Kidney (tissue), 13 donors: ENCODE measurements at regions not wholly inside any gene's neighbourhood (a gene's known extent, or its start where the extent isn't known, plus 50 kb on each side); places are given as distances from the start of the nearest gene placed in this dataset.

Experiments used
- DNase-seq, 5 donors: peaks; one replicate each; pipeline ENCODE4 v3.0.0-alpha.2; 2013 to 2020
- FAIRE-seq: peaks from 2 replicates; lab custom pipeline; 2012; peaks lifted over from hg19 to GRCh38; lab: Jason Lieb, UNC
- H3K27ac ChIP-seq, 2 donors: one replicate each; pipeline ENCODE4 v1.7.0; 2013; ENCODE audit warnings: low read depth in 2 of 2, low read length in 2 of 2, inconsistent platforms in 1 of 2
- H3K27me3 ChIP-seq: one replicate; pipeline ENCODE4 v1.7.1; 2013; ENCODE audit warnings: low read length, inconsistent platforms; ENCODE audit not compliant: control insufficient read depth, insufficient read depth
- H3K36me3 ChIP-seq, 3 donors: one replicate each; pipeline versions ENCODE4 v1.7.0 to v1.7.1; 2013; ENCODE audit warnings: low read length in 3 of 3, control low read depth in 1 of 3, inconsistent platforms in 1 of 3; ENCODE audit not compliant: insufficient read depth in 3 of 3, control insufficient read depth in 2 of 3
- H3K4me1 ChIP-seq, 3 donors: one replicate each; pipeline versions ENCODE4 v1.7.0 to v1.7.1; 2013; ENCODE audit warnings: low read length in 3 of 3, inconsistent platforms in 1 of 3, low read depth in 1 of 3; ENCODE audit not compliant: control insufficient read depth in 2 of 3, insufficient read depth in 2 of 3
- H3K4me3 ChIP-seq, 3 donors: one replicate each; pipeline versions ENCODE4 v1.7.0 to v1.8.1; 2013; ENCODE audit warnings: low read length in 3 of 3, control low read depth in 1 of 3, inconsistent platforms in 1 of 3
- H3K9ac ChIP-seq, 3 donors: one replicate each; pipeline versions ENCODE4 v1.7.0 to v1.7.1; 2013; ENCODE audit warnings: low read length in 3 of 3, control low read depth in 1 of 3, inconsistent platforms in 1 of 3
- H3K9me3 ChIP-seq, 3 donors: one replicate each; pipeline versions ENCODE4 v1.7.0 to v1.7.1; 2013; ENCODE audit warnings: low read length in 3 of 3, control low read depth in 1 of 3, inconsistent platforms in 1 of 3; ENCODE audit not compliant: control insufficient read depth in 2 of 3, insufficient read depth in 1 of 3
- intact Hi-C: fragments of 100-400 bp; cut with DNase I; formaldehyde crosslinking; loops from one replicate; pipeline ENCODE4 v1.11.1; 2022
- TF ChIP-seq, protein P1 (sequence below): IDR thresholded peaks from 3 replicates; pipeline ENCODE4 v1.5.1; 2012; ENCODE audit warnings: mild to moderate bottlenecking, moderate library complexity, borderline replicate concordance; ENCODE audit not compliant: insufficient read depth; ENCODE audit errors: extremely low read depth
- donor health status: control.
- donor health status: control.
- donor health status: control.
- donor health status: control.
- donor health status: control.
- donor health status: DM: yes; HTN: yes; CAD: no.
- donor health status: Normal renal cell carcinoma (clear cell type).

DNA sequence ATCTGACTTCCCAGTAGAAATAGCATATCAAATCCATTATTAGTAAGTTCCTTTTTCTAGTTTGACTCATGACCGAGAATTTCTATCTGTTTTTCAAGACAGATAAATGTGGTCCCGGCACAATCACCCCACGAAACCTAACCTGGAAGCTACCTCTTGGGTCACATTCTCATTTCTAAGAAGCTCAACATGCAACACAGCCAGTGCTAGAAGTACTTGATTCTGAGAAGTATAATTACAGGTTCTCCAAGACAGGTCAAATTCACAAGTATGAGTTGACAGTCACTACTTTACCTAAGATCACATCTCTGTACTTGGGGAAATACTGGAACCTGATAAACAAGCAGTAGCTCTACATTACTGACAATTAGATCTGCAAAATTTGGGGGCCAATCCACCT, 54.0 kb upstream of the PLAC1 start:
- no peak overlapping the region for H3K27ac ChIP-seq
- no peaks in the 10 kb centered on the region for H3K36me3 ChIP-seq
- no peaks in the 10 kb centered on the region for H3K27me3 ChIP-seq
- no peaks in the 10 kb centered on the region for H3K4me1 ChIP-seq
- H3K9me3 ChIP-seq = no peaks in the 10 kb centered on the region
- TF ChIP-seq, protein P1, sequence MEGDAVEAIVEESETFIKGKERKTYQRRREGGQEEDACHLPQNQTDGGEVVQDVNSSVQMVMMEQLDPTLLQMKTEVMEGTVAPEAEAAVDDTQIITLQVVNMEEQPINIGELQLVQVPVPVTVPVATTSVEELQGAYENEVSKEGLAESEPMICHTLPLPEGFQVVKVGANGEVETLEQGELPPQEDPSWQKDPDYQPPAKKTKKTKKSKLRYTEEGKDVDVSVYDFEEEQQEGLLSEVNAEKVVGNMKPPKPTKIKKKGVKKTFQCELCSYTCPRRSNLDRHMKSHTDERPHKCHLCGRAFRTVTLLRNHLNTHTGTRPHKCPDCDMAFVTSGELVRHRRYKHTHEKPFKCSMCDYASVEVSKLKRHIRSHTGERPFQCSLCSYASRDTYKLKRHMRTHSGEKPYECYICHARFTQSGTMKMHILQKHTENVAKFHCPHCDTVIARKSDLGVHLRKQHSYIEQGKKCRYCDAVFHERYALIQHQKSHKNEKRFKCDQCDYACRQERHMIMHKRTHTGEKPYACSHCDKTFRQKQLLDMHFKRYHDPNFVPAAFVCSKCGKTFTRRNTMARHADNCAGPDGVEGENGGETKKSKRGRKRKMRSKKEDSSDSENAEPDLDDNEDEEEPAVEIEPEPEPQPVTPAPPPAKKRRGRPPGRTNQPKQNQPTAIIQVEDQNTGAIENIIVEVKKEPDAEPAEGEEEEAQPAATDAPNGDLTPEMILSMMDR = no peak
- no peak overlapping the region for H3K4me3 ChIP-seq
- FAIRE-seq (no peak), DNase-seq (no peak)
- intact Hi-C loops = no loop called here
- H3K9ac ChIP-seq = no peak overlapping the region

DNA sequence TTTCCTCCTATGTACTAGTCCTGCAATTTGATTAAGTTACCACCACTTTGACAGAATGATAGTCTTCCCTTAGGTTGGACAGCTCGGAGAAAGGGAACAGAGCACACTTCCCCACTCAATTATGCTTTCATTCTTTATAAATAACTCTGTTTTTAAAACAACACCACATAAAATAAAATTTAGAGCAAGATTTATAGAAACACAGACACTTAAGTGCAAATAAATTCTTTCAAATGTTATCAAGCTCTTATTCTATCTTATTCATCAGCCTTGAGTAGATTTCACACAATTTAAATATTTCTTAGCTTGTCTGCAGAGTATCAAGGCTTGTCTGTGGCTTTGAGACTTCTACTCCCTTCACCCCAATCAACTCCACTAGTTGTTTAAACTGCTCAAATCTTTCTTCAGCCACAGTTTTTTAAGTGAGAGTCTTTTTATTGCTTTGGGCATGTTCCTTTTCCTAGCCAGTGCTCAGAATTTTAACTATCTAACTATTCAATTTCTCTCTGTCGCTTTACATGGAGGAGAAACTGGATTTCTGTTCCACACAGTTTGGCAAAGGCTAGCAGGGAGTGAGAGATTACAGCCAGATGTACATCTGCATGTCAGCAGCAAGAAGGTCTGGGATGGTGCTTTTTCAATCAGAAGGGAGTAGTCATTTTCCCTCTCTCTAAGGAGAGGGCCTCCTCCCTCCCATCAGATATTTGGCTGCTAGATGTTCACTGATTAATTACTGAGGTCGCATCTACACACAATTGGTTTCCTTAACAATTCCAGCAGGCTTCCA, 53.1 kb upstream of the PLAC1 start:
- Histone ChIP-seq H3K9ac (no peak overlapping the region), H3K27ac (no peak overlapping the region), H3K4me3 (no peak overlapping the region), H3K9me3 (no peaks in the 10 kb centered on the region), H3K27me3 (no peaks in the 10 kb centered on the region), H3K4me1 (no peaks in the 10 kb centered on the region), H3K36me3 (no peaks in the 10 kb centered on the region)
- DNase-seq (no peak), FAIRE-seq (no peak)
- TF ChIP-seq, protein P1 = no peak
- intact Hi-C loops = no loop called here
